CD4-positive, alpha-beta memory T cell (primary cell): ENCODE measurements at regions not wholly inside any gene's neighbourhood (a gene's known extent, or its start where the extent isn't known, plus 50 kb on each side); places are given as distances from the start of the nearest gene placed in this dataset.
"Not testable (repeated sequence)": the region's sequence is repeated elsewhere in the genome, so short reads cannot be mapped to it uniquely, and the experiment has no call there.

ENCODE experiments used
- CTCF ChIA-PET: fragments of 350-600 bp; sonication (Branson Sonifier 250); formaldehyde crosslinking; loops from one replicate; lab custom pipeline; 2021; ENCODE audit warnings: inconsistent platforms; ENCODE audit not compliant: partially characterized antibody; lab: Charles Lee
- POLR2A ChIA-PET: fragments of 350-600 bp; sonication (Branson Sonifier 250); formaldehyde crosslinking; loops from one replicate; lab custom pipeline; 2021; ENCODE audit not compliant: partially characterized antibody; lab: Charles Lee
- DNase-seq, 5 donors: peaks; one replicate each; pipeline versions ENCODE4 v3.0.0 to v3.0.0-alpha.2; 2020 to 2022; ENCODE audit warnings: mixed read lengths in 1 of 5
- H3K27ac ChIP-seq: one replicate; pipeline ENCODE4 v1.7.0; 2013; ENCODE audit warnings: low read depth, low read length
- H3K27me3 ChIP-seq: 2 replicates; pipeline ENCODE4 v1.7.0; 2013; ENCODE audit warnings: mild to moderate bottlenecking, low read length, moderate library complexity; ENCODE audit not compliant: insufficient read depth
- H3K36me3 ChIP-seq: 2 replicates; pipeline ENCODE4 v1.7.0; 2013; ENCODE audit warnings: mild to moderate bottlenecking, low read length, moderate library complexity; ENCODE audit not compliant: insufficient read depth
- H3K4me1 ChIP-seq: 2 replicates; pipeline ENCODE4 v1.7.0; 2013; ENCODE audit warnings: mild to moderate bottlenecking, low read length, moderate library complexity; ENCODE audit not compliant: insufficient read depth
- H3K4me3 ChIP-seq, 2 donors: one replicate each; pipeline ENCODE4 v1.7.0; 2013; ENCODE audit warnings: low read length in 2 of 2, mild to moderate bottlenecking in 1 of 2
- H3K9me3 ChIP-seq, 2 donors: one replicate each; pipeline ENCODE4 v1.7.0; 2013; ENCODE audit warnings: low read length in 2 of 2, control low read depth in 1 of 2; ENCODE audit not compliant: control insufficient read depth in 1 of 2
- H3K27ac Mint-ChIP-seq, 7 donors: one replicate each; pipeline ENCODE4 v1.8.0; 2020 to 2021; ENCODE audit warnings: mixed read lengths in 7 of 7, mild to moderate bottlenecking in 6 of 7, inconsistent platforms in 3 of 7, moderate library complexity in 3 of 7
- H3K27me3 Mint-ChIP-seq, 2 donors: one replicate each; pipeline ENCODE4 v1.8.0; 2020 to 2021; ENCODE audit warnings: mixed read lengths in 2 of 2
- H3K36me3 Mint-ChIP-seq, 2 donors: one replicate each; pipeline ENCODE4 v1.8.0; 2020 to 2021; ENCODE audit warnings: mixed read lengths in 2 of 2, inconsistent platforms in 1 of 2, mild to moderate bottlenecking in 1 of 2
- H3K4me1 Mint-ChIP-seq, 4 donors: one replicate each; pipeline ENCODE4 v1.8.0; 2020 to 2021; ENCODE audit warnings: mixed read lengths in 4 of 4, mild to moderate bottlenecking in 1 of 4
- H3K4me3 Mint-ChIP-seq, 8 donors: one replicate each; pipeline ENCODE4 v1.8.0; 2020 to 2021; ENCODE audit warnings: mixed read lengths in 8 of 8, mild to moderate bottlenecking in 7 of 8, moderate library complexity in 6 of 8, inconsistent platforms in 3 of 8
- H3K9me3 Mint-ChIP-seq, 8 donors: one replicate each; pipeline ENCODE4 v1.8.0; 2020 to 2021; ENCODE audit warnings: mixed read lengths in 8 of 8, mild to moderate bottlenecking in 5 of 8, inconsistent platforms in 3 of 8, moderate library complexity in 1 of 8
- intact Hi-C: fragments of 100-400 bp; cut with micrococcal nuclease; formaldehyde crosslinking; loops from one replicate; pipeline ENCODE4 v1.15.1; 2023

- POLR2A ChIA-PET, H3K36me3 ChIP-seq, H3K4me1 Mint-ChIP-seq, H3K4me3 ChIP-seq, DNase-seq, H3K27me3 ChIP-seq, H3K4me1 ChIP-seq, H3K27ac ChIP-seq, H3K36me3 Mint-ChIP-seq, intact Hi-C loops, H3K9me3 Mint-ChIP-seq, H3K9me3 ChIP-seq, H3K27ac Mint-ChIP-seq, H3K4me3 Mint-ChIP-seq, CTCF ChIA-PET, H3K27me3 Mint-ChIP-seq: not testable (repeated sequence)
Measured at GRCh38 chr15:84152381-84152979, 83.1 kb upstream of the GOLGA6L4 start.

GRCh38 chr15:84153655-84154140 is 81.9 kb upstream of the GOLGA6L4 start:
- H3K27ac ChIP-seq, intact Hi-C loops, H3K4me3 Mint-ChIP-seq, POLR2A ChIA-PET, H3K4me1 Mint-ChIP-seq, H3K27me3 ChIP-seq, H3K4me1 ChIP-seq, H3K9me3 ChIP-seq, H3K9me3 Mint-ChIP-seq, H3K27ac Mint-ChIP-seq, H3K27me3 Mint-ChIP-seq, H3K4me3 ChIP-seq, CTCF ChIA-PET, H3K36me3 ChIP-seq, H3K36me3 Mint-ChIP-seq, DNase-seq: not testable (repeated sequence)

DNA sequence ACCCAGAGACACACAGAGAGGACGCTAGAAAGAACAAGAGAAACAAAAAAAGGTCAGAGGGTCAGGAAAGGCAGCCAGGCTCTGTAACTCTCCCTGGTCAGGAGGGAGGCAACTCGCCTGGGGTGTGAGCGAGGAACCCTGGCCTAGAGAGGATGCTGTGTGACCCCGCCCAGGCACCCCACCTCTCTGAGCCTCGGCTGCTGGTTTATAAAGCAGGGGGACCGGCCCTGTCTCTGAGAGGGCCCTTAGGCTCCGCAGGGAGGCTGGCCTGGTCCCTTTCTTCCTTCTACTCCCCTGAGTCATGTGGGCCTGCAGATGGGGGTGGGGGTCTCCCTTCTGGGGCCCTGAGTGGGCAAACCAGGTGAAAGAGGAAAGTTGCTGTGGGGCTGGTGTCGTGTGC is 81.3 kb upstream of the GOLGA6L4 start:
- H3K27me3 ChIP-seq, POLR2A ChIA-PET, H3K27ac ChIP-seq, H3K9me3 ChIP-seq, H3K27ac Mint-ChIP-seq, H3K4me1 ChIP-seq, H3K9me3 Mint-ChIP-seq, H3K4me1 Mint-ChIP-seq, CTCF ChIA-PET, H3K4me3 ChIP-seq, H3K4me3 Mint-ChIP-seq, DNase-seq, intact Hi-C loops, H3K36me3 Mint-ChIP-seq, H3K27me3 Mint-ChIP-seq, H3K36me3 ChIP-seq: not testable (repeated sequence)

GRCh38 chr15:84154787-84155186 is 80.8 kb upstream of the GOLGA6L4 start:
- intact Hi-C loops, POLR2A ChIA-PET, H3K4me1 Mint-ChIP-seq, H3K9me3 ChIP-seq, H3K4me3 Mint-ChIP-seq, H3K27ac Mint-ChIP-seq, H3K27ac ChIP-seq, H3K36me3 ChIP-seq, CTCF ChIA-PET, H3K4me3 ChIP-seq, H3K4me1 ChIP-seq, H3K27me3 Mint-ChIP-seq, H3K36me3 Mint-ChIP-seq, H3K27me3 ChIP-seq, H3K9me3 Mint-ChIP-seq: not testable (repeated sequence)
- DNase-seq = peak in 1 of 5 donors; percentile 37

- H3K4me1 Mint-ChIP-seq = not testable (repeated sequence)
Measured at GRCh38 chr15:84155792-84156587, 79.6 kb upstream of the GOLGA6L4 start.

GRCh38 chr15:84156588-84156840 is 79.1 kb upstream of the GOLGA6L4 start:
- CTCF ChIA-PET, H3K9me3 Mint-ChIP-seq, H3K9me3 ChIP-seq, H3K36me3 Mint-ChIP-seq, H3K27me3 ChIP-seq, H3K36me3 ChIP-seq, H3K27me3 Mint-ChIP-seq, POLR2A ChIA-PET, H3K4me3 ChIP-seq, H3K27ac ChIP-seq, H3K4me1 Mint-ChIP-seq, DNase-seq, intact Hi-C loops, H3K4me1 ChIP-seq, H3K4me3 Mint-ChIP-seq, H3K27ac Mint-ChIP-seq: not testable (repeated sequence)

More at GRCh38 chr15:84155792-84156587, 79.6 kb upstream of the GOLGA6L4 start:
- H3K27me3 ChIP-seq, H3K9me3 ChIP-seq, H3K27ac ChIP-seq, H3K36me3 Mint-ChIP-seq, H3K27me3 Mint-ChIP-seq, intact Hi-C loops, H3K4me1 ChIP-seq, H3K36me3 ChIP-seq, H3K4me3 Mint-ChIP-seq, H3K4me3 ChIP-seq, H3K27ac Mint-ChIP-seq, CTCF ChIA-PET, H3K9me3 Mint-ChIP-seq, POLR2A ChIA-PET, DNase-seq: not testable (repeated sequence)

- CTCF ChIA-PET, H3K27ac ChIP-seq, H3K27me3 ChIP-seq, H3K4me3 ChIP-seq, POLR2A ChIA-PET, H3K4me1 ChIP-seq, H3K36me3 ChIP-seq, H3K9me3 ChIP-seq, H3K4me1 Mint-ChIP-seq, H3K36me3 Mint-ChIP-seq, DNase-seq, H3K27me3 Mint-ChIP-seq, intact Hi-C loops, H3K4me3 Mint-ChIP-seq, H3K9me3 Mint-ChIP-seq: not testable (repeated sequence)
- peak overlapping the region in 1 of 7 donors; percentile 65 for H3K27ac Mint-ChIP-seq
Measured at GRCh38 chr15:84157056-84157632, 78.4 kb upstream of the GOLGA6L4 start.
